ENCODE measurements at regions not wholly inside any gene's neighbourhood (a gene's known extent, or its start where the extent isn't known, plus 50 kb on each side); places are given as distances from the start of the nearest gene placed in this dataset.

- TF ChIP-seq BCL11A (IDR thresholded peaks at IDR 0.05; ENCODE audit: low read depth, low read length) (no peak), ZNF274 (IDR thresholded peaks at IDR 0.05; ENCODE audit: insufficient read depth, insufficient read length) (no peak), SRF (IDR thresholded peaks at IDR 0.05; ENCODE audit: low read depth in 2 of 2, low read length in 2 of 2) (no peak), SMC3 (IDR thresholded peaks at IDR 0.05; ENCODE audit: borderline replicate concordance, low read length) (no peak), NFYB (IDR thresholded peaks at IDR 0.05; ENCODE audit: insufficient read depth, low read depth, low read length) (no peak), NKRF (conservative IDR thresholded peaks at IDR 0.05) (no peak), NRF1 (conservative IDR thresholded peaks at IDR 0.05; ENCODE audit: low read depth, low read length) (no peak), POLR2A (IDR thresholded peaks at IDR 0.05; ENCODE audit: low read depth, low read length) (no peak), ZNF24 (IDR thresholded peaks at IDR 0.05) (no peak), CTCF (IDR thresholded peaks at IDR 0.05 in 2 of 3, conservative IDR thresholded peaks at IDR 0.05 in 1 of 3; ENCODE audit: control insufficient read depth in 2 of 3, extremely low read depth in 1 of 3, insufficient read depth in 1 of 3, low read depth in 3 of 3, low read length in 3 of 3) (no peak), EP300 (IDR thresholded peaks at IDR 0.05; ENCODE audit: borderline replicate concordance in 1 of 2, control insufficient read depth in 1 of 2, low read depth in 2 of 2, low read length in 2 of 2) (no peak)
Observed at GRCh38 chr2:59250307-59250677, 1009.2 kb upstream of the FANCL start.

All from GM12878 (cell line).